22Rv1 (cell line): ENCODE measurements at regions not wholly inside any gene's neighbourhood (a gene's known extent, or its start where the extent isn't known, plus 50 kb on each side); places are given as distances from the start of the nearest gene placed in this dataset.

Experiments
- H3K27ac ChIP-seq: fragments of 450-650 bp; 2 replicates; pipeline ENCODE4 v1.5.1; 2017
- ZFX ChIP-seq: fragments of 450-650 bp; IDR thresholded peaks from 2 replicates; pipeline ENCODE4 v1.6.1; 2017; ENCODE audit warnings: antibody characterized with exemption, borderline replicate concordance
- TF ChIP-seq, protein P1 (sequence below): fragments of 450-650 bp; IDR thresholded peaks from 2 replicates; pipeline ENCODE4 v1.5.1; 2017; ENCODE audit warnings: mild to moderate bottlenecking

DNA sequence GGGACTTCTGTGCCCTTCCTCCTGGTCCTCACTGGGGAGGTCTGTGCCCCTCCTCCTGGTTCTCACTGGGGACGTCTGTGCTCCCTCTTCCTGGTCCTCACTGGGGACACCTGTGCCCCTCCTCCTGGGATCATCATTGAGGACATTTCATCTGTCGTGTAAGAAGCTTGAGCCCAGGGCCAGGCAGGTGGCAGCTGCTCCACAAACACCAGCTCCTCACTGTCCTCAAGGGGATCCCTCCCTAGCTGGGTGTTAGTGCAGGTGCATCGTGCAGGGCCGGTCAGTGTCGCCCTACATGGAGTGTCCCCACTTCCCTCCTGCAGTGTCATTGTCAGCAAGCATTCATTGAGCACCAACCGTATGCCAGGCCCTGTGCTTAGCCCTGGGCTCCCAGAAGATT, 312.7 kb downstream of the PTPRU start:
- TF ChIP-seq, protein P1, sequence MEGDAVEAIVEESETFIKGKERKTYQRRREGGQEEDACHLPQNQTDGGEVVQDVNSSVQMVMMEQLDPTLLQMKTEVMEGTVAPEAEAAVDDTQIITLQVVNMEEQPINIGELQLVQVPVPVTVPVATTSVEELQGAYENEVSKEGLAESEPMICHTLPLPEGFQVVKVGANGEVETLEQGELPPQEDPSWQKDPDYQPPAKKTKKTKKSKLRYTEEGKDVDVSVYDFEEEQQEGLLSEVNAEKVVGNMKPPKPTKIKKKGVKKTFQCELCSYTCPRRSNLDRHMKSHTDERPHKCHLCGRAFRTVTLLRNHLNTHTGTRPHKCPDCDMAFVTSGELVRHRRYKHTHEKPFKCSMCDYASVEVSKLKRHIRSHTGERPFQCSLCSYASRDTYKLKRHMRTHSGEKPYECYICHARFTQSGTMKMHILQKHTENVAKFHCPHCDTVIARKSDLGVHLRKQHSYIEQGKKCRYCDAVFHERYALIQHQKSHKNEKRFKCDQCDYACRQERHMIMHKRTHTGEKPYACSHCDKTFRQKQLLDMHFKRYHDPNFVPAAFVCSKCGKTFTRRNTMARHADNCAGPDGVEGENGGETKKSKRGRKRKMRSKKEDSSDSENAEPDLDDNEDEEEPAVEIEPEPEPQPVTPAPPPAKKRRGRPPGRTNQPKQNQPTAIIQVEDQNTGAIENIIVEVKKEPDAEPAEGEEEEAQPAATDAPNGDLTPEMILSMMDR: no peak
- no peak for TF ChIP-seq ZFX
- no peak overlapping the region for H3K27ac ChIP-seq

GRCh38 chr1:29548091-29548490, 311.8 kb downstream of the PTPRU start:
- H3K27ac ChIP-seq: no peak overlapping the region
- TF ChIP-seq, protein P1: no peak
- TF ChIP-seq ZFX: no peak

GRCh38 chr1:29547300-29547699, 311.0 kb downstream of the PTPRU start:
- TF ChIP-seq, protein P1: no peak
- TF ChIP-seq ZFX: no peak
- no peak overlapping the region for H3K27ac ChIP-seq

DNA sequence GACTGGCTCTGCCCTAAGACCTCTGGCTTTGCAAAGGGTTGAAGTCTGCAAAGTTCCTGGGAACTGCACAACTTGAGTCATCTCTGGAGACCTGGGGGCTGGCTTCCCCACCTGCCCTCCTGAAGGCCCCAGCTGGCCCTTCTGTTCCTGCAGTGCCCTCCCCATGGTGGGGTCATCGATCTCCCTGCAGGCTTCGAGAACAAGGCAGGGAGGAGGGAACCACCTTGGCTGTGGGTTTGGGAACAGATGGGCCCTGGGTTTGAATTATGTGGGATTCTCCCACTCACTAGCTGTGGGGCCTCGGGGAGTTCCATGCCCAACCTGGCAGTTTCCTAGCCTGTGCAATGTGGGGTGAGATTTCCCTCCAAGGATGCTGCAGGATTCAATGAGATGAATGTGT, 310.2 kb downstream of the PTPRU start:
- TF ChIP-seq ZFX: no peak
- TF ChIP-seq, protein P1: no peak
- no peak overlapping the region for H3K27ac ChIP-seq

- no peak for TF ChIP-seq ZFX
- TF ChIP-seq, protein P1: no peak
- H3K27ac ChIP-seq: no peak overlapping the region
Observed at GRCh38 chr1:29544406-29544805, 308.1 kb downstream of the PTPRU start.

DNA sequence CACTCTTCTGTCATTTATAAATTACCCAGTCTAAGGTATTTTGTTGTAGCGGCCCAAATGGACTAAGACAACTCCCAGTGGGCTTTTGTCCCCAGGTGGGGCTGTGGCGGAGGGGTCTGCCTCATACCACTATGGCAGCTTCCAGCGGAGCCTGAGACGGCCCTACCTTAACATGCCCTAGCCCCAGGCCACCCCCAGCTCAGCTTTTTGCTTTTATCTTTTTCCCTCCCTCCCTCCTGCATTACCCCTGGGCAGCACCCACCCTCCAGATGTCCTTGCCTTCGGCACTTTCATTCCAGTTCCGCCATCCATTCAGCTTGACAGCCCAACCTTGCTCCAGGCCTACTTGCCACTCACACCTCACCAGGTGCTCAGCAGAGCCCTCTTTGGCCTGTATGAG, 307.3 kb downstream of the PTPRU start:
- TF ChIP-seq, protein P1: no peak
- no peak for TF ChIP-seq ZFX
- H3K27ac ChIP-seq: no peak overlapping the region

DNA sequence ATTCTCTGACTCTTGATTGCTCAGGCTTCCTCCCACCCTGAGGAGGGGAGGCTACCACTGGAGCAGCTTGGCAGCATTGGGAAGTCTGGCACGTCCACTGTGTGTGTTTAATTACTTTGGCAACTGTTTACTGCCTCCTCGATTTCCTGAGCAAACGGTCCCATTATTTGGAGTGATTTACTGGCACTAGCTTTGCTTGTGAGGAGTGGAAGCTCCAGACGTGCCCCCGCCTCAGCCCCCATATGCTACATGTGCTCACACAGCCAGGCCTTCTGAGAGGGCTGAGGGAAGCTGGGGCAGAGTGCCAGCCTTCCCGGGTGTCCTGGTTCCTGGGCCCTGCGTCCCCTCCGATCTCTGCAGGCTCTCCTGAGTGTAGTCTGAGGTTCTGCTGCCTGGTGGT, 306.2 kb downstream of the PTPRU start:
- no peak overlapping the region for H3K27ac ChIP-seq
- TF ChIP-seq, protein P1: no peak
- no peak for TF ChIP-seq ZFX
